ENCODE measurements at regions not wholly inside any gene's neighbourhood (a gene's known extent, or its start where the extent isn't known, plus 50 kb on each side); places are given as distances from the start of the nearest gene placed in this dataset.
"Not testable (repeated sequence)": the region's sequence is repeated elsewhere in the genome, so short reads cannot be mapped to it uniquely, and the experiment has no call there.

DNA sequence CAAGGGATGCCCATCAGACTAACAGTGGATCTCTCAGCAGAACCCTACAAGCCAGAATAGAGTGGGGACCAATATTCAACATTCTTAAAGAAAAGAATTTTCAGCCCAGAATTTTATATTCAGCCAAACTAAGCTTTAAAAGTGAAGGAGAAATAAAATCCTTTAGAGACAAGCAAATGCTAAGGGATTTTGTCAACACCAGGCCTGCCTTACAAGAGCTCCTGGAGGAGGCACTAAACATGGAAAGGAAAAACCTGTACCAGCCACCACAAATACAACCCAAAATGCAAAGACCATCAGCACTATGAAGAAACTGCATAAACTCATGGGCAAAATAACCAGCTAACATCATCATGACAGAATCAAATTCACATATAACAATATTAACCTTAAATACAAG, 640.6 kb downstream of the SLC16A7 start:
- DNase-seq (ENCODE audit: low read depth in 2 of 2): not testable (repeated sequence)

DNA sequence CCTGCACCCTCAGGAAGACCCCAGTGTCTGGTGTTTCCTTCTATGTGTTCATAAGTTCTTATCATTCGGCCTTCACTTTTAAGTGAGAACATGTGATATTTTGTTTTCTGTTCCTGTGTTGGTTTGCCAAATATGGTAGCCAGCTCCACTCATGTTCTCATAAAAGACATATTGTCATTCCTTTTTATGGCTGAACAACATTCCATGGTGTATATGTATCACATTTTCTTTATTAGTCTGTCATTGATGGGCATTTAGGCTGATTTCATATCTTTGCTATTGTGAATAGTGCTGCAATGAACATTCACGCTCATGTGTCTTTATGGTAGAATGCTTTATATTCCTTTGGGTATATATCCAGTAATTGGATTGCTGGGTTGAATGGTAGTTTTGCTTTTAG, 645.1 kb downstream of the SLC16A7 start:
- DNase-seq (ENCODE audit: low read depth in 2 of 2): no peak

DNA sequence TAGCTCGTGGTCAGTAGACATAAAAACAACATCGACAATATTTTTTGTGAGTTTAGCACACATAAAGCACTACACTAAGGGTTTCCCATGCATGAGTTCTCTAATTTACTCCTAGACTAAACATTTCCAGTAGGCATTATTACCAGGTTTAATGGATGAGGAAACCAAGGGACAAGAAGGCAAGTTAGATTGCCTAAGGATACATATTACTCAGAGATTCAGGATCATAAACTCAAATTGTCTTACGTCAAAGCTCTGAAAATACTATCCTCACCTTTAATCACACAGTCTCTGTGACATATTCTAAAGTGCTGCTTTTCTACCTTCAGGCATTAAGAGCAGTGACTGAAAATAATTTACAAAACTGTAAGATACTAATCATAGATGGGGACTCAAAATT, 655.3 kb downstream of the SLC16A7 start:
- DNase-seq (ENCODE audit: low read depth in 2 of 2): no peak

DNA sequence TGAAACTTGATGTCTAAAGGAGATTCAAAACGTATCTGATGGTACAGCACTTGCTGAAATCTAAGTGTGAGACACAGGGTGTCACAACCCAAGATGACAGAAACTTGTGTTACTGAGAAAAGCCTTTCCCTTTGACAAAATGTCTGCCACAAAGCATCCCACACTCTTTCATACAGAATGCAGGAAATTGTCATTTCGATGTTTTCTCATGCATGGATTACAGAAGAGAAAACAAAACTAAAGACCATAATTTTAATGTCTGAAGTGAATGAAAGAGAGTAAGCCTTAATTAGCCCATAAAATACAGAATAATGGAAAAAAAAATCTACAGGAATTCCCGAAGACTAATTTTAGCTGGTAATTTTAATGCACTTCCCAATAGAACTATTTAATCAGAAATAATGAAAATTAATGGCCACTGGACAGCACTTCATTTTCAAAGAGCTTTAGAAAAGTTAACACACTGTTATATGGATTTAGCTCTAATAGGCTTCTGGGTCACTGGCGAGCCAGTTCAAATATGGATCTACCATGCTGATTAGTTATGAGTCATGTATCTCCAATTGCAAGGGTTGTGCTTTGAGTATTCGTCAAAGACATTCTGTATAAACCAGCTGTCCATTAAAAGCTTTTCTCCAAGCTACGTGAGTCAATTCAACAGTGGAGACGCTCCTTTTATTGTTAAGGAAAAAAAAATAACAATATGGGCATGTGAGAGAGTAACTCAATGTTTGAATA, 656.7 kb downstream of the SLC16A7 start:
- DNase-seq (ENCODE audit: low read depth in 2 of 2): no peak

DNA sequence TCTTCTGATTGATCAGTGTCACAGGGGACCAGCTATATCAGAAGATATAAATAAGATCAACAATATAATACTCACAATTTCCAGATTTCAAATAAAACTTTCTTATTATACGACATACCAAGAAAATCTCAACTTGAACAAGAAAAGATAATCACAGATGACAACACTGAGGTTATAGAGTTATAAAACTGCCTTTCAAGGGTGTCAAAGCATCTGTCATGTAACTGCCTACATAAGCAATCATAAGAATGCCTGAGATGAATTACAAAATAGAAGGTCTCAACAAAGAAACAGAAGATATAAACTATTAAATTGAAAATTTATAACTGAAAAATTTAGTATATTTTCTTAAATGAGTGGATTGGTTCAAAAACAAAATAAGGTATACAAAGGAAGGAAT, 659.2 kb downstream of the SLC16A7 start:
- no peak for DNase-seq (ENCODE audit: low read depth in 2 of 2)

DNA sequence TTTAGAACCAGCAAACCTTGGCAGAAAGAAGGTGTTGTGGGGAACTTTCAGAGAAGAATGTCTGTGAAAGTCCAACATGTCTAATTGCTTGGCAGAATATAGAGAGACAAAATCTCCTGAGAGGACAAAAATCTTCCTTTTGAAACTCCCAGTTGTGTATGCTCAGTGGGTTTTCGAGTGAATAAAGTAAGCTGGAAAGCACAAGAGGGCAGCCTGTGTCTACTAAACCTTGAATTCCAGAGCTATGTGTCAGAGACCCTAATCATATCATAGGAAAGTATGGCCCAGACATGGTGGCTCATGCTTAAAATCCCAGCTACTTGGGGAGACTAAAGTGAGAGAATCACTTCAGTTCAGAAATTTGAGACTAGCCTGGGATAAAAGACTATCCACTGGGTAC, 661.2 kb downstream of the SLC16A7 start:
- DNase-seq (ENCODE audit: low read depth in 2 of 2): peak; percentile 66

DNA sequence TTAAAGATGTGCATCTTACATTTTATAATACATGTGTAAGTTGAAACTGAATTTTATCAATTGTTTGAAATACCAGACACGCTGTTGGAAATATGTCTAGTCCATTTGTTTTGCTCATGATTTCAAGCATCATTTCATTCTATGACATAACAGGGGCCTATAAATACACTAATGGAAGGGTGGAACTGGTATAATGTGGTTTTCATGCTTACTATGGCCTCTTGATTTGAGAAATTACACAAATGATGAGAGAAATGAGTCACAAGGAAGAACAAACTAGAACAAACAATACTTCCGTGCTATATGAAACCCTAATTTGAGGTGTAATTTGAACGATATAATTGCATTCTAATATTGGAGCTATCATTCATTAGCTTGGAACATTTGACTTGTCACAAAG, 663.4 kb downstream of the SLC16A7 start:
- no peak for DNase-seq (ENCODE audit: low read depth in 2 of 2)

GRCh38 chr12:60262378-60262777, 666.5 kb downstream of the SLC16A7 start:
- no peak for DNase-seq (ENCODE audit: low read depth in 2 of 2)

- no peak for DNase-seq (ENCODE audit: low read depth in 2 of 2)
These were observed 667.3 kb downstream of the SLC16A7 start for GRCh38 chr12:60263161-60263560.

- no peak for DNase-seq (ENCODE audit: low read depth in 2 of 2)
These were observed 668.1 kb downstream of the SLC16A7 start for GRCh38 chr12:60263836-60264493.

DNA sequence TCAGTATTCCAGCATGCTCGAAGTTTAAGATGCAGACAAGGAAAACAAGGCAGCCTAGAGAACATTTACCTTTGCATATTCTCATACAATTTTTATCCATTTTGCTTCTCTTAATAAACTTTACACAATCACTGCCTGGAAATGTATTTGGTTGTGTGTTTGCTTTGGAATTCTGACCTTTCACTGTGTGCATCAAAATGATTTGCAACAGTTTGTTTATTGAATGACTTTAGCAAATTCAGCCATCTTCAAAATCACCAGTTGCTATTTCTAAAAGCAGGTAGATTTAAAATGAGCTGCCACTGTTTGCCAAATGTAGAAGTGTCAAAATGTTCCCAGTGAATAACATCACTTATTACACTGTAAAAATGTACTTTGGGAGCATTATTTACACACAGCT, 669.9 kb downstream of the SLC16A7 start:
- DNase-seq (ENCODE audit: low read depth in 2 of 2): no peak

GRCh38 chr12:60266381-60266852, 670.6 kb downstream of the SLC16A7 start:
- no peak for DNase-seq (ENCODE audit: low read depth in 2 of 2)

GRCh38 chr12:60269611-60270269, 673.9 kb downstream of the SLC16A7 start:
- no peak for DNase-seq (ENCODE audit: low read depth in 2 of 2)

DNA sequence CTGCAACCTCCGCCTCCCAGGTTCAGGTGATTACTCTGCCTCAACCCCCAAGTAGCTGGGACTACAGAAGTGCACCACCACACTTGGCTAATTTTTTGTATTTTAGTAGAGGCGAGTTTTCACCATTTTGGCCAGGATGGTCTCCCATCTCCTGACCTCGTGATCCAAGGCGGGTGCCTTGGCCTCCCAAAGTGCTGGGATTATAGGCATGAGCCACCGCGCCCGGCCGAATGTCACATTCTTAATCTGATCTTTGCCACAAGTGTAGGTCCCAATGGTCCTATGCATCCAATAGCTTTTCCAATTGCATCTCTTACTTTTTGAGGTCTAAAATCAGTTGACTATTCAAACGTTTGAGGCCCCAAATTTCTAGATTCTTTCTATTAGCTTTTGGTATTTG, 676.0 kb downstream of the SLC16A7 start:
- no peak for DNase-seq (ENCODE audit: low read depth in 2 of 2)

- no peak for DNase-seq (ENCODE audit: low read depth in 2 of 2)
These were observed 682.4 kb downstream of the SLC16A7 start for GRCh38 chr12:60278209-60278608.

- DNase-seq (ENCODE audit: low read depth in 2 of 2): peak in 1 of 2 experiments; percentile 20
These were observed 683.4 kb downstream of the SLC16A7 start for GRCh38 chr12:60279221-60279620.

GRCh38 chr12:60281522-60281921, 685.7 kb downstream of the SLC16A7 start:
- DNase-seq (ENCODE audit: low read depth in 2 of 2): no peak

DNA sequence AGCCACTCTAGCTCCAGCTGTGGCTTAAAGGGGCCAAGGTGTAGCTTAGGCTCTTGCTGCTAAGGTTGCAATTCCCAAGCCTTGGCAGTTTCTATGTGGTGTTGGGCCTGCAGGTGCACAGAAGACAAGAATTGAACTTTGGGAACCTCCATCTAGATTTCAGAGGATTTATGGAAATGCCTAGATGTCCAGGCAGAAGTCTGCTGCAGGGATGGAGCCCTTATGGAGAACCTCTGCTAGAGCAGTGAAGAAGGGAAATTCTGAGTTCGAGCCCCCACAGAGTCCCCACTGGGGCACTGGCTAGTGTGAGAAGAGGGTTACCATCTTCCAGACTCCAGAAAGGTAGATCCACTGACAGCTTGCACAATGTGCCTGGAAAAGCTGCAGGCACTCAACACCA, 694.7 kb downstream of the SLC16A7 start:
- no peak for DNase-seq (ENCODE audit: low read depth in 2 of 2)

GRCh38 chr12:60308366-60308991, 712.6 kb downstream of the SLC16A7 start:
- DNase-seq (ENCODE audit: low read depth in 2 of 2): peak; percentile 2 to 10

- DNase-seq (ENCODE audit: low read depth in 2 of 2): no peak
These were observed 716.1 kb downstream of the SLC16A7 start for GRCh38 chr12:60311940-60312339.

GRCh38 chr12:60317361-60317760, 721.5 kb downstream of the SLC16A7 start:
- no peak for DNase-seq (ENCODE audit: low read depth in 2 of 2)

DNA sequence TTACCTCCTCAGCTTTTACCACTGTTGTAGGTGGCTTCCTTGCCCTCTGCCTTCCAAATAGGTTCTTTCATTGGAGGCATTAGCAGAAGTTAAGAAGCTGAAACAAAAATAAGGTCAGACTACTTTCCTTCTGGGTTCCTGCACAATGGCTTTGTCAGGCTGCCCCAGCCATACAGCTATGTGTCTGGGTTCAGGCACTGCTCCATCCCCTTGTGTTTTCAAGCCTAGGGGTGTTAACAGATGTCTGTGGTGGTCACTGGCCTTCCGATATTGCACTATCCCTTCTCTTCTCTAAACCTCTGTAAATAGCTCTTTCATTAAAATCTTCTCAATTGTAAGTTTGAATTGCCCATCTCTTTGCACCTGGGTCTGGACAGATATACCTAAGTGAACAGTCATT, 728.9 kb downstream of the SLC16A7 start:
- no peak for DNase-seq (ENCODE audit: low read depth in 2 of 2)

Measured in fibroblast of skin of left biceps (primary cell).